Mesendoderm (in vitro differentiated cells): ENCODE measurements at regions not wholly inside any gene's neighbourhood (a gene's known extent, or its start where the extent isn't known, plus 50 kb on each side); places are given as distances from the start of the nearest gene placed in this dataset.

Source experiments
- DNase-seq: peaks from one replicate; pipeline ENCODE4 v3.0.0; 2013
- H2AK5ac ChIP-seq: 2 replicates; pipeline ENCODE4 v1.6.1; 2013; ENCODE audit warnings: low read length, inconsistent platforms
- H2BK120ac ChIP-seq: 2 replicates; pipeline ENCODE4 v1.6.1; 2013; ENCODE audit warnings: low read depth, mild to moderate bottlenecking, low read length, moderate library complexity, mixed read lengths
- H2BK15ac ChIP-seq: replicated peaks from 2 replicates; pipeline ENCODE4 v1.6.1; 2013; ENCODE audit warnings: low read depth, mild to moderate bottlenecking, moderate library complexity
- H2BK5ac ChIP-seq: 2 replicates; pipeline ENCODE4 v1.6.1; 2013; ENCODE audit warnings: low read length, inconsistent platforms
- H3K18ac ChIP-seq: 2 replicates; pipeline ENCODE4 v1.6.1; 2013; ENCODE audit warnings: mild to moderate bottlenecking, low read length, mixed read lengths
- H3K23ac ChIP-seq: one replicate; pipeline ENCODE4 v1.6.1; 2013; ENCODE audit warnings: low read length
- H3K27ac ChIP-seq: 2 replicates; pipeline ENCODE4 v1.5.1; 2013; ENCODE audit warnings: low read depth, mild to moderate bottlenecking, inconsistent platforms, low read length, moderate library complexity
- H3K27me3 ChIP-seq: 2 replicates; pipeline ENCODE4 v1.6.1; 2013; ENCODE audit warnings: low read length, control low read depth, mild to moderate bottlenecking, inconsistent platforms; ENCODE audit not compliant: insufficient read depth, poor library complexity
- H3K36me3 ChIP-seq: 2 replicates; pipeline ENCODE4 v1.6.1; 2013; ENCODE audit warnings: low read length, inconsistent platforms; ENCODE audit not compliant: control insufficient read depth, insufficient read depth
- H3K4ac ChIP-seq: one replicate; pipeline ENCODE4 v1.6.1; 2013; ENCODE audit warnings: low read depth, mild to moderate bottlenecking, low read length, moderate library complexity
- H3K4me1 ChIP-seq: 2 replicates; pipeline ENCODE4 v1.6.1; 2013; ENCODE audit warnings: low read depth, low read length, inconsistent platforms; ENCODE audit not compliant: control insufficient read depth
- H3K4me2 ChIP-seq: 2 replicates; pipeline ENCODE4 v1.6.1; 2013; ENCODE audit warnings: low read length
- H3K4me3 ChIP-seq: 2 replicates; pipeline ENCODE4 v1.5.1; 2013; ENCODE audit warnings: mild to moderate bottlenecking, low read length
- H3K56ac ChIP-seq: one replicate; pipeline ENCODE4 v1.6.1; 2013; ENCODE audit warnings: low read length
- H3K79me1 ChIP-seq: 2 replicates; pipeline ENCODE4 v1.6.1; 2013; ENCODE audit warnings: low read length, inconsistent platforms
- H3K79me2 ChIP-seq: 2 replicates; pipeline ENCODE4 v1.6.1; 2013; ENCODE audit warnings: mild to moderate bottlenecking, low read length; ENCODE audit not compliant: control insufficient read depth, insufficient read depth
- H3K9ac ChIP-seq: 2 replicates; pipeline ENCODE4 v1.6.1; 2013; ENCODE audit warnings: low read length, inconsistent platforms
- H4K5ac ChIP-seq: one replicate; pipeline ENCODE4 v1.6.1; 2013; ENCODE audit warnings: low read length
- H4K8ac ChIP-seq: one replicate; pipeline ENCODE4 v1.6.1; 2013; ENCODE audit warnings: low read depth, mild to moderate bottlenecking, control low read depth, low read length, moderate library complexity
- WGBS: extraction: QIAGEN DNeasy Blood & Tissue Kit; methylation state at CpG from one replicate; pipeline ENCODE4 v1.1.7; 2013; ENCODE audit warnings: low lambda C conversion rate, missing lambda C conversion rate; ENCODE audit not compliant: insufficient coverage; ENCODE audit errors: extremely low coverage; 5-methylcytosine and 5-hydroxymethylcytosine counted together

GRCh38 chr3:103977417-103977816 lies 1389.3 kb upstream of the ALCAM start:
- no peak overlapping the region for H3K56ac ChIP-seq
- no peaks in the 10 kb centered on the region for H3K36me3 ChIP-seq
- H2BK5ac ChIP-seq = no peak overlapping the region
- no peak for DNase-seq
- H3K9ac ChIP-seq = no peak overlapping the region
- no peak overlapping the region for H2BK15ac ChIP-seq
- H3K79me2 ChIP-seq = no peaks in the 10 kb centered on the region
- no peak overlapping the region for H4K5ac ChIP-seq
- H3K4me3 ChIP-seq = no peak overlapping the region
- no peak overlapping the region for H3K23ac ChIP-seq
- no peak overlapping the region for H3K27ac ChIP-seq
- no peak overlapping the region for H2AK5ac ChIP-seq
- H3K27me3 ChIP-seq = no peaks in the 10 kb centered on the region
- H3K4me2 ChIP-seq = no peak overlapping the region
- no CpG with 5 or more reads among the region's 2 CpGs for WGBS
- no peak overlapping the region for H2BK120ac ChIP-seq
- H4K8ac ChIP-seq = no peak overlapping the region
- no peaks in the 10 kb centered on the region for H3K4me1 ChIP-seq
- H3K4ac ChIP-seq = no peak overlapping the region
- H3K79me1 ChIP-seq = no peaks in the 10 kb centered on the region
- no peak overlapping the region for H3K18ac ChIP-seq

- Histone ChIP-seq H3K79me1 (no peaks in the 10 kb centered on the region), H3K56ac (no peak overlapping the region), H3K4me3 (no peak overlapping the region), H3K36me3 (no peaks in the 10 kb centered on the region), H3K4me1 (no peaks in the 10 kb centered on the region), H3K4me2 (no peak overlapping the region), H3K79me2 (no peaks in the 10 kb centered on the region), H2BK120ac (no peak overlapping the region), H3K4ac (no peak overlapping the region), H4K8ac (no peak overlapping the region), H3K18ac (no peak overlapping the region), H3K27ac (no peak overlapping the region), H4K5ac (no peak overlapping the region), H3K27me3 (no peaks in the 10 kb centered on the region), H3K9ac (no peak overlapping the region), H2AK5ac (no peak overlapping the region), H2BK15ac (no peak overlapping the region), H3K23ac (no peak overlapping the region), H2BK5ac (no peak overlapping the region)
- no CpG with 5 or more reads among the region's 10 CpGs for WGBS
- DNase-seq = peak; percentile 49
Observed at GRCh38 chr3:103991461-103992115, 1375.1 kb upstream of the ALCAM start.

GRCh38 chr3:103992469-103992868 lies 1374.2 kb upstream of the ALCAM start:
- no peak overlapping the region for H2BK15ac ChIP-seq
- H3K36me3 ChIP-seq = no peaks in the 10 kb centered on the region
- H3K18ac ChIP-seq = no peak overlapping the region
- no peaks in the 10 kb centered on the region for H3K79me2 ChIP-seq
- H2BK5ac ChIP-seq = no peak overlapping the region
- no peaks in the 10 kb centered on the region for H3K27me3 ChIP-seq
- H4K8ac ChIP-seq = no peak overlapping the region
- no peak overlapping the region for H4K5ac ChIP-seq
- no peak overlapping the region for H3K4me2 ChIP-seq
- no peak overlapping the region for H3K56ac ChIP-seq
- H2AK5ac ChIP-seq = no peak overlapping the region
- no peak overlapping the region for H3K27ac ChIP-seq
- WGBS = no CpG with 5 or more reads among the region's 5 CpGs
- peak; percentile 21 for DNase-seq
- H3K4me1 ChIP-seq = no peaks in the 10 kb centered on the region
- H3K4me3 ChIP-seq = no peak overlapping the region
- no peak overlapping the region for H2BK120ac ChIP-seq
- no peaks in the 10 kb centered on the region for H3K79me1 ChIP-seq
- no peak overlapping the region for H3K9ac ChIP-seq
- H3K23ac ChIP-seq = no peak overlapping the region
- H3K4ac ChIP-seq = no peak overlapping the region

GRCh38 chr3:104004956-104005355 lies 1361.8 kb upstream of the ALCAM start:
- Histone ChIP-seq H2BK15ac (no peak overlapping the region), H3K4me2 (no peak overlapping the region), H3K27ac (no peak overlapping the region), H2AK5ac (no peak overlapping the region), H3K79me2 (no peaks in the 10 kb centered on the region), H3K4me1 (no peaks in the 10 kb centered on the region), H3K18ac (no peak overlapping the region), H4K8ac (no peak overlapping the region), H3K56ac (no peak overlapping the region), H3K36me3 (no peaks in the 10 kb centered on the region), H2BK120ac (no peak overlapping the region), H3K9ac (no peak overlapping the region), H3K27me3 (no peaks in the 10 kb centered on the region), H3K4ac (no peak overlapping the region), H2BK5ac (no peak overlapping the region), H4K5ac (no peak overlapping the region), H3K4me3 (no peak overlapping the region), H3K79me1 (no peaks in the 10 kb centered on the region), H3K23ac (no peak overlapping the region)
- DNase-seq = no peak
- WGBS = no CpG with 5 or more reads among the region's 1 CpG

GRCh38 chr3:104005815-104006214 lies 1360.9 kb upstream of the ALCAM start:
- no peak overlapping the region for H4K5ac ChIP-seq
- no peak overlapping the region for H3K4ac ChIP-seq
- H3K9ac ChIP-seq = no peak overlapping the region
- H2AK5ac ChIP-seq = no peak overlapping the region
- no CpG with 5 or more reads among the region's 1 CpG for WGBS
- H2BK120ac ChIP-seq = no peak overlapping the region
- H3K27me3 ChIP-seq = no peaks in the 10 kb centered on the region
- H3K79me1 ChIP-seq = no peaks in the 10 kb centered on the region
- no peak overlapping the region for H3K27ac ChIP-seq
- H4K8ac ChIP-seq = no peak overlapping the region
- H3K79me2 ChIP-seq = no peaks in the 10 kb centered on the region
- H3K4me2 ChIP-seq = no peak overlapping the region
- H3K4me3 ChIP-seq = no peak overlapping the region
- no peak overlapping the region for H3K18ac ChIP-seq
- no peaks in the 10 kb centered on the region for H3K36me3 ChIP-seq
- H3K56ac ChIP-seq = no peak overlapping the region
- H3K23ac ChIP-seq = no peak overlapping the region
- no peaks in the 10 kb centered on the region for H3K4me1 ChIP-seq
- no peak overlapping the region for H2BK15ac ChIP-seq
- H2BK5ac ChIP-seq = no peak overlapping the region
- no peak for DNase-seq

- DNase-seq = no peak
- Histone ChIP-seq H3K79me1 (no peaks in the 10 kb centered on the region), H2BK5ac (no peak overlapping the region), H3K36me3 (no peaks in the 10 kb centered on the region), H4K8ac (no peak overlapping the region), H2BK15ac (no peak overlapping the region), H3K27ac (no peak overlapping the region), H3K4me3 (no peak overlapping the region), H4K5ac (no peak overlapping the region), H2AK5ac (no peak overlapping the region), H3K23ac (no peak overlapping the region), H3K4ac (no peak overlapping the region), H3K27me3 (no peaks in the 10 kb centered on the region), H3K18ac (no peak overlapping the region), H2BK120ac (no peak overlapping the region), H3K56ac (no peak overlapping the region), H3K9ac (no peak overlapping the region), H3K4me1 (no peaks in the 10 kb centered on the region), H3K4me2 (no peak overlapping the region), H3K79me2 (no peaks in the 10 kb centered on the region)
Observed at GRCh38 chr3:104018541-104018940, 1348.2 kb upstream of the ALCAM start.
